NOMO-1 treated with DMSO at 0.1 percent for 48 hours (cell line): ENCODE measurements at regions not wholly inside any gene's neighbourhood (a gene's known extent, or its start where the extent isn't known, plus 50 kb on each side); places are given as distances from the start of the nearest gene placed in this dataset.
"Not testable (repeated sequence)": the region's sequence is repeated elsewhere in the genome, so short reads cannot be mapped to it uniquely, and the experiment has no call there.

Source experiments
- DNase-seq: peaks from one replicate; lab custom pipeline; 2025; ENCODE audit not compliant: unreplicated experiment; lab: John Stamatoyannopoulos, UW

GRCh38 chr2:132220589-132220988, 58.8 kb upstream of the ANKRD30BL start:
- DNase-seq = not testable (repeated sequence)

- DNase-seq = not testable (repeated sequence)
Measured at GRCh38 chr2:132221886-132222285, 60.1 kb upstream of the ANKRD30BL start.

GRCh38 chr2:132252191-132252893, 90.6 kb upstream of the ANKRD30BL start:
- DNase-seq = no peak

DNA sequence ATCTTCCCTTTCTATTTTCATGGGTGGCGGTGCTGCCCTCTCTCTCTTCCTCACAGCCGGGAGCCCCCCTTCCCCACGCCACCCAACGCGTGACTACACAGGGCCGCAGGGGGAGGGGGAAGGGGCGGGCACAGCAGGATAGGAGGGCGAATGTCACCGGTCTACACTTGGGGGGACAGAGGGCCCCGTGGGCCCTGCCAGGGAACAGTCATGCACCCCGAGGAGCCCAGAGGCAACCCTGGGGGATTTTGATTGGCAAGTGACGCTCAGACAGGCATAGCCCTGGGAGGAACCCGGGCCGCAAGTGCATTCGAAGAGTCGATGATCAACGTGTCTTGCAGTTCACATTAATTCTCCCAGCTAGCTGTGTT, 91.1 kb upstream of the ANKRD30BL start:
- no peak for DNase-seq

- DNase-seq = no peak
Measured at GRCh38 chr2:132253496-132254305, 91.9 kb upstream of the ANKRD30BL start.

DNA sequence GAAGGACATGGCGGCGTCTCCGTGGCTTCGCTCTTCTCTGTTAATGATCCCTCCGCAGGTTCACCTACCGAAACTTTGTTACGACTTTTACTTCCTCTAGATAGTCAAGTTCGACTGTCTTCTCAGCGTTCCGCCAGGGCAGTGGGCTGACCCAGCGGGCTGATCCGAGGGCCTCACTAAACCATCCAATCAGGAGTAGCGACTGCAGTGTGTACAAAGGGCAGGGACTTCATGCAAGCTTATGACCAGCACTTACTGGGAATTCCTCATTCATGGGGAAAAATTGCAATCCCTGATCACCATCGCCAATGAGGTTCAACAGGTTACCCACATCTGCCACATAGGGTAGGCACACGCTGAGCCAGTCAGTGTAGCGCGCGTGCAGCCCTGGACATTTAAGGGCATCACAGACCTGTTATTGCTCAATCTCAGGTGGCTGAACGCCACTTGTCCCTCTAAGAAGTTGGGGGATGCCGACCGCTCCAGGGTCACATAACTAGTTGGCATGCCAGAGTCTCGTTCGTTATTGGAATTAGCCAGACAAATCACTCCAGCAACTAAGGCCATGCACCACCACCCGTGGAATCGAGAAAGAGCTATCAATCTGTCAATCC, 92.7 kb upstream of the ANKRD30BL start:
- DNase-seq = not testable (repeated sequence)

DNA sequence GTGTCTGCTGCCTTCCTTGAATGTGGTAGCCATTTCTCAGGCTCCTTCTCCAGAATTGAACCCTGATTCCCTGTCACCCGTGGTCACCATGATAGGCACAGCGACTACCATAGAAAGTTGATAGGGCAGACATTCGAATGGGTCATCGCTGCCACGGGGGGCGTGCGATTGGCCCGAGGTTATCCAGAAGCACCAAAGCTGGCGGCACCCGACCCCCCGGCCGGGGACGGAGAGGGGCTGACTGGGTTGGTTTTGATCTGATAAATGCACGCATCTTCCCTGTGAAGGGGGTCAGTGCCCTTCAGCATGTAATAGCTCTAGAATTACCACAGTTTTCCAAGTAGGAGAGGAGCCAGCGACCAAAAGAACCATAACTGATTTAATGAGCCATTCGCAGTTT, 94.0 kb upstream of the ANKRD30BL start:
- DNase-seq = no peak

DNA sequence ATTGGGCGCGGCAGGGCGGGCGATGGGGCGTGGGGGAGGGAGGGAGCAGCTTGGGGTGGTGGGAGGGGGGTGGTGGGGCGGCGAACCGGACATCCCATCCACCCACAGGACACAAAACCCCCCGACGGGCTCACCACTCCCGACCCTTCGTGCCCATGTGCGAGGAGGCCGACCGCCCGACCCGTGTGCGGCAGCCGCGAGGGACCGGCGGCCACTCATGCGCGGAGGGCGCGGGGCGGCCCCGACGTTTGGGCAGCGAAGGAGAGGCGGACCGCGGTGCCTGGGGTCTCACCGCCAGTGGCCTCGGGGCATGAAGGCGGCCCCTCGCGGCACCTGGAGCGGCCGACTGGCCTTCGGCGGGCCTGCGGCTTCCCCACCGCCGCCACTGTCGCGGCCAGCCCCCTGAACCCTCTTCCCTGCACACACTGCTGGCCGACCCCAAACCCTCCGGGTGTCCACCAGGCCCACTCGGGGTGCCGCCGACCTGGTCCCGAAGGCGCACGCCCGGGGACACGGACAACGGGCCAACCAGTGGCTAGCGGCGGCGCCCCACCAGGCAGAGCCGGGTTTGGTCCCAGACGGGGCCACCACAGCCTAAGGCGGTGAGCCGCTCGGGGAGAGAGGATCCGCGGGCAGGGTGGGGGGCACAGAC, 94.6 kb upstream of the ANKRD30BL start:
- DNase-seq = no peak

- not testable (repeated sequence) for DNase-seq
Measured at GRCh38 chr2:132256903-132257300, 95.2 kb upstream of the ANKRD30BL start.

GRCh38 chr2:132257301-132258171, 95.8 kb upstream of the ANKRD30BL start:
- not testable (repeated sequence) for DNase-seq

DNA sequence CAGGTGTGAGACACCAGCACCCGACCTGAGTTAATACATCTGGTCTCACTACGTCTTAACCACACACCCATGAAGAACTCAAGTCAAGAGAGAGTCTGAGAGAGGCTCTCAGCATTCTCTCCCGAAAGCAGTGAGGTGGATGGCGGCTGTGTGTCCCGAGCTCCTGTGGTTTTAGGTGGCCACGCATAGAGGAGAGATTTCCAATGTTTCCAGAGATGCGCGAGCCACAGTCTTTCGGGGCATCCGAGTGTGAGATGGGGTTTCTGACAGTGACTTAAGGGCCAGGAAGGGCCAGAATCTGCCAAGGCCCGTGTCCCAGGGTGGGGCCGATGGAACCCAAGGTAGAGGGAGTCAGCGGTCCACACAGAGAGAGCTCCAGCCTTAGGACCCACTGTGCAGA, 97.5 kb upstream of the ANKRD30BL start:
- not testable (repeated sequence) for DNase-seq

DNA sequence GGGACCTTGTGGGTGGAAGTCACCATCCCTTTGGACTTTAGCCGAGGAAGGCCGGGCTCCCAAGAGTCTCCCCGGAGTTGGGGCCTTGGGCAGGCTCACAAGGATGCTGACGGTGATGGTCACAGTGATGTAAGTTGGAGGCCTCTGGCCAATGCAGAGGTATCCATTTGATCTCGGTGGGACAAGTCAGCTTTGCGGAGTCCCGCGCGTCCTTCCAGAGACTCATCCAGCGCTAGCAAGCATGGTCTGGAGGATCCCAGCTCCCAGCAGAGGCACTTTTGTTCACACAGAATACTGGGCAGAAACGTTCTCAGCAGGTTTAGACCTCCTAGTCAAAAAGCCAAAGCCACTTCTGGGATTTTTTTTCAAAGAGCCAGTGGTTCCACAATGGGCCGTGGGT, 103.8 kb upstream of the ANKRD30BL start:
- not testable (repeated sequence) for DNase-seq

DNA sequence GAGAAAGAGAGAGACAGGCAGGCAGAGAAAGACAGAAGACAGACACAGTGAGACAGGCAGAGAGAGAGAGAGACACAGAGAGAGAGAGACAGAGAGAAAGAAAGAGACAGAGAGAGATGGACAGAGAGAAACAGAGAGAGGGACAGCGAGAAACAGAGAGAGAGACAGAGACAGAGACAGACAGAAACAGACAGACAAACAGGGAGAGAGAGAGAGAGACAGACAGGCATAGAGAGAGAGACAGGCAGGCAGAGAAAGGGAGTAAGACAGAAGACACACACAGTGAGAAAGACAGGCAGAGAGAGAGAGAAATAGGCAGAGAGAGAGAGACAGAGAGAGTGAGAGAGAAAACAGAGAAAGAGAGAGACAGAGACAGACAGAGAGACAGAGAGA, 105.3 kb upstream of the ANKRD30BL start:
- DNase-seq = no peak

DNA sequence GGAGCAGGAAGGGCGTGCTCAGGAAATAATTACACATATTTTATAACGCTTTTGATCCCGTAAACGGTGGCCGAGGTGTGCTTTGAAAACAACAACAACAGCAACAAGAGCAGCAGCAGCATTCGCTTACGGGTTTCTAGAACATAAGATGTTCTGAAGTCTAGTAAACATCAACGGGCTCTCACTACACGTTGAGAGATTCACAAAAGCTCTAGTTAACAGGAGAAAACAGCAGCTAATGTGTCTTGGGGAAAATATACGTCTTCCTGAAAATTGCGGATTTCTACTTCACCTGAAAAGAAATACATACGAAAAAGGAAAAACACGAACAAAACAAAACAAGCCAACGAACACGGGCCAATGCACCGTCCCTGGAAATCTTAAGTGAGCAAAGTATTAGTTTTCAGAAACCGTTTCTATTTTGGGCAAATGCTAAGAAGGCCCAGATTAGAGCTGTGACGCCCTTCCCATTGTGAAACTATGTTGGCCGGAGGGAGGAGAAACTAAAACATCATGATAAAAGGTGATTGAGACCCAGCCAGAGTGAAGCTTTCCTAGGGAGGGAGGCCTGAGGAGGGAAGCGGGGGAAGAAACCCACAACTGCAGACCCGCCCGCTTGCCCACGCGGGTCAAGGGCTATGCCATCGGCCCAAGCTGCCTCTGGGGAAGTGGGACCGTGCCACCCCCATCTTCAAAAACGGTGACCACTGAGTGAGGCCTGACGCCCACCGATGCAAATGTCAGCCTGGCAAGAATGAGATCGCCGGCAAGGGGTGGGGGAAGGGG, 105.9 kb upstream of the ANKRD30BL start:
- DNase-seq = not testable (repeated sequence)

DNA sequence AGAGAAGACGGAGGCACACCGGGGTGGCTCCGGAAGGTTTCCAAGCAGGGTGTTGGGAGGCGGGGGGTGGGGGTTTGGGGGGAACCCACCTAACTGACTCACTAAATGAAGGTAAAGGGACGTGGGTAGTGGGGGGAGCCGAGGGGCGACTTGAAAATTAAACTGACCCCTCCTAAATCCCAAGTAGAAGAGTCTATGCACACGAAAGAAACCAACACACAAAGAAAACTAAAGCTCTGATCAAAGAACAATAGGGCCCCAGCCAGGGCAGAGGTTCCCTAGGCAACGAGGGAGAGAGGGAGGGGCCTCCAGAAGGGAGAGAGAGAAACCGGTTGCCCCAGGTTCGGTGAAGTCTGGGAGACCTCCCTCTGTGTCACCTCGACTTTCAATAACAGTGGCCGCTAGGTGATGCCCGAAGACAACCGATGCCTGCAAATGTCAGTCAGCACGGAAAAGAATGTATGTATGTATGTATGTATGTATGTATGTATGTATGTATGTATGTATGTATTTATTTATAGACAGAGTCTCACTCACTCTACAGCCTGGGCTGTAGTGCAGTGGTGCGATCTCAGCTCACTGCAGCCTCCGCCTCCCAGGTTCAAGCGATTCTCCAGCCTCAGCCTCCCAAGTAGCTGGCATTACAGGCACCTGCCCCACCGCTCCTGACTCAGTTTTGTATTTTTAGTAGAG, 106.7 kb upstream of the ANKRD30BL start:
- DNase-seq = not testable (repeated sequence)

- DNase-seq = no peak
Measured at GRCh38 chr2:132268977-132269523, 107.3 kb upstream of the ANKRD30BL start.

DNA sequence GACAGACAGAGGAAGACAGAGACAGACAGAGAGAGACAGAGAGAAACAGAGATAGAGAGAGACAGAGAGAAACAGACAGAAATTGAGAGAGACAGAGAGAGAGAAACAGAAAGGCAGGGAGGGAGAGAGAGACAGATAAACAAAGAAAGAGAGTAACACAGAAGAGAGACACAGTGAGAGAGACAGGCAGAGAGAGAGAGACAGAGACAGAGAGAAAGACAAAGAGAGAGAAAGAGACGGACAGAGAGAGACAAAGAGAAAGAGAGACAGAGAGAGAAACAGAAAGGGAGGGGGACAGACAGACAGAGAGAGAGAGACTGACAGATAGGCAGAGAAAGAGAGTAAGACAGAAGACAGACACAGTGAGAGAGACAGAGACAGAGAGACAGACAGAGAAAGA, 108.5 kb upstream of the ANKRD30BL start:
- no peak for DNase-seq

- no peak for DNase-seq
Measured at GRCh38 chr2:132270981-132271546, 109.3 kb upstream of the ANKRD30BL start.
